Keratinocyte (primary cell): ENCODE measurements at regions not wholly inside any gene's neighbourhood (a gene's known extent, or its start where the extent isn't known, plus 50 kb on each side); places are given as distances from the start of the nearest gene placed in this dataset.

ENCODE experiments used
- DNase-seq: peaks from one replicate; pipeline ENCODE4 v3.0.0-alpha.2; 2011; ENCODE audit warnings: low read depth, missing footprints, low spot score
- FAIRE-seq: peaks from 2 replicates; lab custom pipeline; 2011; peaks lifted over from hg19 to GRCh38; lab: Jason Lieb, UNC
- H2AFZ ChIP-seq: 2 replicates; pipeline ENCODE4 v1.6.0; 2012; ENCODE audit warnings: low read length, control low read depth, inconsistent platforms; ENCODE audit not compliant: control insufficient read depth
- H3K27ac ChIP-seq: 2 replicates; pipeline ENCODE4 v1.5.1; 2011; ENCODE audit warnings: low read length; ENCODE audit not compliant: control insufficient read depth, insufficient read depth
- H3K27me3 ChIP-seq: 3 replicates; pipeline ENCODE4 v1.6.0; 2011; ENCODE audit warnings: low read length; ENCODE audit not compliant: control insufficient read depth, insufficient read depth; ENCODE audit errors: extremely low read depth
- H3K36me3 ChIP-seq, 2 experiments: 2 replicates in 1 of 2; 3 replicates in 1 of 2; pipeline ENCODE4 v1.5.1; 2011; ENCODE audit warnings: low read length in 2 of 2, mild to moderate bottlenecking in 1 of 2; ENCODE audit not compliant: control insufficient read depth in 2 of 2, insufficient read depth in 2 of 2; ENCODE audit errors: extremely low read depth in 1 of 2
- H3K4me1 ChIP-seq: 3 replicates; pipeline ENCODE4 v1.5.1; 2011; ENCODE audit warnings: low read length; ENCODE audit not compliant: control insufficient read depth, insufficient read depth; ENCODE audit errors: extremely low read depth
- H3K4me2 ChIP-seq: 3 replicates; pipeline ENCODE4 v1.6.0; 2011; ENCODE audit warnings: low read depth, low read length; ENCODE audit not compliant: control insufficient read depth, insufficient read depth; ENCODE audit errors: extremely low read depth
- H3K4me3 ChIP-seq, 3 experiments: fragments of 200-600 bp in 1 of 3; sonication (generic) in 1 of 3; 2 replicates in 2 of 3; 3 replicates in 1 of 3; pipeline ENCODE4 v1.5.1; 2011 to 2016; ENCODE audit warnings: low read length in 3 of 3, mild to moderate bottlenecking in 3 of 3, control low read depth in 2 of 3, inconsistent platforms in 1 of 3, low read depth in 1 of 3, mixed read lengths in 1 of 3, mixed run types in 1 of 3, moderate library complexity in 1 of 3; ENCODE audit not compliant: control insufficient read depth in 2 of 3, insufficient read depth in 2 of 3; ENCODE audit errors: extremely low read depth in 1 of 3
- H3K79me2 ChIP-seq: 2 replicates; pipeline ENCODE4 v1.6.0; 2012; ENCODE audit warnings: low read length; ENCODE audit not compliant: control insufficient read depth, insufficient read depth
- H3K9ac ChIP-seq: 3 replicates; pipeline ENCODE4 v1.6.0; 2011; ENCODE audit warnings: low read length; ENCODE audit not compliant: control insufficient read depth, insufficient read depth; ENCODE audit errors: extremely low read depth
- H3K9me1 ChIP-seq: 3 replicates; pipeline ENCODE4 v1.6.0; 2011; ENCODE audit warnings: low read length; ENCODE audit not compliant: control insufficient read depth, insufficient read depth; ENCODE audit errors: extremely low read depth
- H3K9me3 ChIP-seq: 2 replicates; pipeline ENCODE4 v1.5.1; 2012; ENCODE audit warnings: low read depth, low read length; ENCODE audit not compliant: control insufficient read depth
- H4K20me1 ChIP-seq: 3 replicates; pipeline ENCODE4 v1.6.0; 2011; ENCODE audit warnings: low read length; ENCODE audit not compliant: control insufficient read depth, insufficient read depth; ENCODE audit errors: extremely low read depth
- CTCF ChIP-seq, 3 experiments: IDR thresholded peaks in 1 of 3; conservative IDR thresholded peaks in 1 of 3; optimal IDR thresholded peaks in 1 of 3; 2 replicates in 2 of 3; 3 replicates in 1 of 3; pipeline versions ENCODE3 to v1.5.1; 2011; ENCODE audit warnings: low read length in 3 of 3, mild to moderate bottlenecking in 3 of 3, moderate library complexity in 2 of 3, control low read depth in 1 of 3, inconsistent platforms in 1 of 3; ENCODE audit not compliant: insufficient read depth in 2 of 3; ENCODE audit errors: extremely low read depth in 1 of 3
- EZH2 ChIP-seq: IDR thresholded peaks from one replicate; pipeline ENCODE4 v1.6.1; 2012; ENCODE audit warnings: inconsistent platforms, mild to moderate bottlenecking, low read length, moderate library complexity
- dilution Hi-C: fragments of 300-500 bp; cut with MboI; formaldehyde crosslinking; loops from one replicate; pipeline ENCODE4 v1.7.0; 2020; ENCODE audit warnings: low sequenced_read_pairs; ENCODE audit not compliant: extremely low pct_ligation_motif_present

GRCh38 chr2:138369856-138370255, 131.7 kb upstream of the SPOPL start:
- no peaks in the 10 kb centered on the region for H3K27me3 ChIP-seq
- no peak overlapping the region for H2AFZ ChIP-seq
- no peak for FAIRE-seq
- H3K9me1 ChIP-seq = no peaks in the 10 kb centered on the region
- H3K27ac ChIP-seq = no peak overlapping the region
- no peaks in the 10 kb centered on the region for H3K9me3 ChIP-seq
- H3K36me3 ChIP-seq = no peaks in the 10 kb centered on the region
- no peak overlapping the region for H3K9ac ChIP-seq
- no peak overlapping the region for H3K4me2 ChIP-seq
- no peaks in the 10 kb centered on the region for H3K4me1 ChIP-seq
- dilution Hi-C loops = no loop called here
- DNase-seq = no peak
- no peak overlapping the region for H3K4me3 ChIP-seq
- H4K20me1 ChIP-seq = no peaks in the 10 kb centered on the region
- H3K79me2 ChIP-seq = no peaks in the 10 kb centered on the region
- TF ChIP-seq EZH2 = no peak
- TF ChIP-seq CTCF (optimal IDR thresholded peaks at IDR 0.05 in 1 of 3, IDR thresholded peaks at IDR 0.05 in 1 of 3, conservative IDR thresholded peaks at IDR 0.05 in 1 of 3; ENCODE audit: extremely low read depth in 1 of 3, insufficient read depth in 2 of 3, low read length in 3 of 3) = no peak

GRCh38 chr2:138373993-138374408, 127.6 kb upstream of the SPOPL start:
- FAIRE-seq = peak; percentile 61
- H3K9me1 ChIP-seq = no peaks in the 10 kb centered on the region
- no peak overlapping the region for H3K27ac ChIP-seq
- no peaks in the 10 kb centered on the region for H3K9me3 ChIP-seq
- no peak overlapping the region for H3K9ac ChIP-seq
- no peaks in the 10 kb centered on the region for H3K4me1 ChIP-seq
- no peaks in the 10 kb centered on the region for H4K20me1 ChIP-seq
- H3K4me3 ChIP-seq = no peak overlapping the region
- no peak for DNase-seq
- no peak overlapping the region for H3K4me2 ChIP-seq
- TF ChIP-seq CTCF (optimal IDR thresholded peaks at IDR 0.05 in 1 of 3, IDR thresholded peaks at IDR 0.05 in 1 of 3, conservative IDR thresholded peaks at IDR 0.05 in 1 of 3; ENCODE audit: extremely low read depth in 1 of 3, insufficient read depth in 2 of 3, low read length in 3 of 3) (peak; percentile 29 to 60 (median 51)), EZH2 (no peak)
- H2AFZ ChIP-seq = no peak overlapping the region
- H3K79me2 ChIP-seq = no peaks in the 10 kb centered on the region
- dilution Hi-C loops = no loop called here
- no peaks in the 10 kb centered on the region for H3K27me3 ChIP-seq
- H3K36me3 ChIP-seq = no peaks in the 10 kb centered on the region
